GM12891 (cell line): ENCODE measurements at regions not wholly inside any gene's neighbourhood (a gene's known extent, or its start where the extent isn't known, plus 50 kb on each side); places are given as distances from the start of the nearest gene placed in this dataset.

ENCODE experiments used
- DNase-seq: peaks from one replicate; pipeline ENCODE4 v3.0.0; 2011; ENCODE audit warnings: low spot score; ENCODE audit not compliant: insufficient read length
- FAIRE-seq: peaks from 2 replicates; lab custom pipeline; 2011; peaks lifted over from hg19 to GRCh38; lab: Jason Lieb, UNC
- PAX5 ChIP-seq: IDR thresholded peaks from 2 replicates; pipeline ENCODE4 v1.6.1; 2011; ENCODE audit warnings: low read length, moderate library complexity, mild to moderate bottlenecking; ENCODE audit not compliant: insufficient read depth, severe bottlenecking
- POLR2A ChIP-seq: IDR thresholded peaks from 2 replicates; pipeline ENCODE4 v1.6.1; 2011; ENCODE audit warnings: low read depth, low read length, control low read depth
- POLR2AphosphoS5 ChIP-seq: IDR thresholded peaks from 2 replicates; pipeline ENCODE4 v1.6.1; 2011; ENCODE audit warnings: low read depth, low read length, control low read depth
- POU2F2 ChIP-seq: IDR thresholded peaks from 2 replicates; pipeline ENCODE4 v1.6.1; 2011; ENCODE audit warnings: low read depth, mild to moderate bottlenecking, control low read depth, low read length, moderate library complexity
- SPI1 ChIP-seq: IDR thresholded peaks from 2 replicates; pipeline ENCODE4 v1.6.1; 2011; ENCODE audit warnings: low read depth, low read length, control low read depth
- TAF1 ChIP-seq: IDR thresholded peaks from 2 replicates; pipeline ENCODE4 v1.6.1; 2011; ENCODE audit warnings: low read depth, low read length, control low read depth

GRCh38 chr7:136245327-136246004 lies 268.3 kb upstream of the MTPN start:
- no peak for DNase-seq
- no peak for FAIRE-seq
- TF ChIP-seq POLR2AphosphoS5 (no peak), TAF1 (no peak), POLR2A (no peak), POU2F2 (no peak), PAX5 (no peak), SPI1 (no peak)

DNA sequence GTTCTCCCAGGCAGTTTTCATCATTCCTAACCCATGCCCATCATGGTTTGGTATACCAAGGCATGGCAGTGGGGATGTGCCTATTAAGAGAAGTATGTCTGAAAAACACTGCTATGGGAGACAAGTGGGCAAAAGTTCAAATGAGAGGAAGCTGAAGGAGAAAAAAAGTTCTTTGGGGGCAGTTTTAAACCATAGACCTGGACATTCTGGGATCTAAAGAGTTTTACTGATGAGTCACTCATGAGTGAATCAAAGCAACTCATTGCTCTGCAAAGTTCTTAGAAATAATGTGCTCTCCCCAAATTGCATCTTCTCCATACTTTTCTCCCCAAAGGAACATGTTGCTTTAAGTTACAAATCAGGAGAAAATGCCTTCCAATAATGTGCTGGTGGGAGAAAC lies 256.9 kb upstream of the MTPN start:
- DNase-seq, result no peak
- TF ChIP-seq POU2F2 (no peak), SPI1 (no peak), POLR2AphosphoS5 (no peak), PAX5 (no peak), TAF1 (no peak), POLR2A (no peak)
- FAIRE-seq, result no peak

DNA sequence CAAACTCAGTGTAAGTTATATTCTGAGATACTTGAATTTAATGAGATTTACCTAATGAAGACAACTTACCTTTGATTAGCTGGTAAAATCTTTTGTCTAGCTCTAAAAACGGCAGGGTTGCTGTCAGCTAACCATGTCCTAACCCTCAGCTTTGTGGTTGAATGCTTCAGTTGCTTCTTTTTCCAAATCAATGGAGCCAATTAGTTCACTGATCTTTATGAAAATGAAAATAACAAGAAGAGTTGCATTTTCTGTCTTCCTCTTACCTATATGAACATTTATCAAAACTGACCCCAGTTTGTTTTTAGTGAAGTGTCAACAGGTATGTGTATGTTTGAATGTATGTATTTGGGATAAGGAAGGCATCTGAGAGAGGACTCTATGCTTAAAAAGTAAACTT lies 253.1 kb upstream of the MTPN start:
- TF ChIP-seq TAF1 (no peak), POLR2A (no peak), POU2F2 (no peak), PAX5 (no peak), SPI1 (no peak), POLR2AphosphoS5 (no peak)
- FAIRE-seq, result no peak

GRCh38 chr7:136229790-136230189 lies 252.6 kb upstream of the MTPN start:
- DNase-seq (no peak), FAIRE-seq (no peak)
- TF ChIP-seq POLR2AphosphoS5, result no peak
- TF ChIP-seq SPI1, result no peak
- no peak for TF ChIP-seq POU2F2
- no peak for TF ChIP-seq TAF1
- TF ChIP-seq PAX5, result no peak
- no peak for TF ChIP-seq POLR2A

More for the DNA sequence above, 253.1 kb upstream of the MTPN start:
- DNase-seq, result no peak

- no peak for DNase-seq
- no peak for TF ChIP-seq TAF1
- TF ChIP-seq POLR2A, result no peak
- no peak for TF ChIP-seq PAX5
- no peak for TF ChIP-seq POLR2AphosphoS5
- TF ChIP-seq SPI1, result no peak
- no peak for TF ChIP-seq POU2F2
- no peak for FAIRE-seq
Observed at GRCh38 chr7:136228171-136228570, 251.0 kb upstream of the MTPN start.

- FAIRE-seq (no peak), DNase-seq (no peak)
- TF ChIP-seq SPI1 (no peak), PAX5 (no peak), POLR2AphosphoS5 (no peak), POU2F2 (no peak), TAF1 (no peak), POLR2A (no peak)
Observed at GRCh38 chr7:136214356-136214755, 237.2 kb upstream of the MTPN start.

- FAIRE-seq (no peak), DNase-seq (no peak)
- no peak for TF ChIP-seq TAF1
- no peak for TF ChIP-seq POLR2AphosphoS5
- TF ChIP-seq POU2F2, result no peak
- no peak for TF ChIP-seq SPI1
- no peak for TF ChIP-seq PAX5
- no peak for TF ChIP-seq POLR2A
Observed at GRCh38 chr7:136213012-136213411, 235.9 kb upstream of the MTPN start.

GRCh38 chr7:136210664-136211063 lies 233.5 kb upstream of the MTPN start:
- TF ChIP-seq TAF1 (no peak), POLR2AphosphoS5 (no peak), PAX5 (no peak), POLR2A (no peak), SPI1 (no peak), POU2F2 (no peak)
- FAIRE-seq (no peak), DNase-seq (no peak)

DNA sequence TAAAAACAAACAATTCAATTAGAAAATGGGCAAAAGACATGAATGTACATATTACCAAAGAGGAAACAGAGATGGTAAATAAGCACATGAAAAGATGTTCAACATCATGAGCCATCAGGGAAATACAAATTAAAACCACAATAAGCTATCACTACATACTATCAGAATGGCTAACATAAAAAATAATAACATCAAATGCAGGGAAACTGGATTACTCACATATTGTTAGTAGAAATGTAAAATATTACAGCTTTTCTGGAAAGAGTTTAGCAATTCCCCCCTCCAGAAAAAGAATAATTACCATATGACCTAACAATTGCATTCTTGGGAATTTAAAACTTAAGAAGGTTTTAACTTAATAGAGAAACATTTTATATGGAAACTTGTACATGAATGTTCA lies 232.9 kb upstream of the MTPN start:
- DNase-seq, result no peak
- FAIRE-seq, result no peak
- TF ChIP-seq POLR2AphosphoS5, result no peak
- TF ChIP-seq TAF1, result no peak
- TF ChIP-seq POU2F2, result no peak
- no peak for TF ChIP-seq PAX5
- no peak for TF ChIP-seq POLR2A
- no peak for TF ChIP-seq SPI1

- DNase-seq (no peak), FAIRE-seq (no peak)
- TF ChIP-seq SPI1 (no peak), TAF1 (no peak)
Observed at GRCh38 chr7:136205956-136206355, 228.8 kb upstream of the MTPN start.

- FAIRE-seq (no peak), DNase-seq (no peak)
- TF ChIP-seq POLR2AphosphoS5, result no peak
- TF ChIP-seq POU2F2, result no peak
- TF ChIP-seq SPI1, result no peak
- no peak for TF ChIP-seq POLR2A
- TF ChIP-seq TAF1, result no peak
- no peak for TF ChIP-seq PAX5
Observed at GRCh38 chr7:136198168-136198567, 221.0 kb upstream of the MTPN start.

DNA sequence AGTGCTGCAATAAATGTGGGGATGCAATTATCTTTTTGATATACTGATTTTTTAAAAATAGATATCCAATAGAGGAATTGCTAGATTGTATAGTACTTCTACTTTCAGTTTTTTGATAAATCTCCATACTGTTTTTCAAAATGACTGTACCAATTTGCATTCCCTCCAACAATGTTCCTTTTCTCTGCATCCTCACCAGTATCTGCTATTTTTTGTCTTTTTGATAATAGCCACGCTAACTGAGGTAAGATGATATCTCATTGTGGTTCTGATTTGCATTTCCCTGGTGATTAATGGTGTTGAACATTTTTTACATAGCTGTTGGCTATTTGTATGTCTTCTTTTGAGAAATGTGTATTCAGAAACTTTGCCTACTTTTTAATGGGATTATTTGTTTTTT lies 217.7 kb upstream of the MTPN start:
- FAIRE-seq (no peak), DNase-seq (no peak)
- TF ChIP-seq POLR2A (no peak), POU2F2 (no peak), POLR2AphosphoS5 (no peak), TAF1 (no peak), PAX5 (no peak)
